NT2/D1 (cell line): ENCODE measurements at regions not wholly inside any gene's neighbourhood (a gene's known extent, or its start where the extent isn't known, plus 50 kb on each side); places are given as distances from the start of the nearest gene placed in this dataset.
"Not testable (repeated sequence)": the region's sequence is repeated elsewhere in the genome, so short reads cannot be mapped to it uniquely, and the experiment has no call there.

Experiments
- YY1 ChIP-seq: IDR thresholded peaks from 2 replicates; pipeline ENCODE4 v1.6.1; 2011; ENCODE audit not compliant: insufficient read length, insufficient read depth
- ZNF274 ChIP-seq: IDR thresholded peaks from 2 replicates; pipeline ENCODE4 v1.6.1; 2011; ENCODE audit warnings: mild to moderate bottlenecking, low read depth, low read length

- TF ChIP-seq ZNF274, YY1: not testable (repeated sequence)
Measured at GRCh38 chr6:58129098-58129497, 811.7 kb downstream of the PRIM2 start.
